K562 (cell line): ENCODE measurements at regions not wholly inside any gene's neighbourhood (a gene's known extent, or its start where the extent isn't known, plus 50 kb on each side); places are given as distances from the start of the nearest gene placed in this dataset.
"Not testable (repeated sequence)": the region's sequence is repeated elsewhere in the genome, so short reads cannot be mapped to it uniquely, and the experiment has no call there.

Source experiments
- BHLHE40 ChIP-seq: IDR thresholded peaks from 2 replicates; pipeline ENCODE4 v1.6.1; 2011; ENCODE audit warnings: low read length, improper control_type of control experiment
- BRD4 ChIP-seq: fragments of 200-600 bp; sonication (generic); IDR thresholded peaks from 2 replicates; pipeline ENCODE4 v1.6.1; 2017; ENCODE audit warnings: inconsistent platforms
- FIP1L1 ChIP-seq: fragments of 200-400 bp; formaldehyde crosslinking; IDR thresholded peaks from 2 replicates; pipeline ENCODE4 v1.6.1; 2018; ENCODE audit warnings: mild to moderate bottlenecking, low read depth, low read length; ENCODE audit not compliant: poor library complexity, severe bottlenecking
- SETDB1 ChIP-seq: IDR thresholded peaks from one replicate; pipeline ENCODE4 v1.6.1; 2012; ENCODE audit warnings: low read length, control low read depth, inconsistent platforms
- SMARCE1 ChIP-seq: fragments of 450-650 bp; IDR thresholded peaks from 2 replicates; pipeline ENCODE4 v1.7.1; 2016; ENCODE audit warnings: mild to moderate bottlenecking
- TF ChIP-seq, protein P1 (sequence below): fragments of 450-650 bp; IDR thresholded peaks from 2 replicates; pipeline ENCODE4 v1.6.1; 2016; ENCODE audit warnings: missing biosample characterization, missing genetic modification characterization
- TF ChIP-seq, protein P2 (sequence below): sonication (generic); formaldehyde crosslinking; IDR thresholded peaks from 2 replicates; pipeline ENCODE4 v1.9.0; 2022; ENCODE audit warnings: mild to moderate bottlenecking, missing genetic modification reagents

DNA sequence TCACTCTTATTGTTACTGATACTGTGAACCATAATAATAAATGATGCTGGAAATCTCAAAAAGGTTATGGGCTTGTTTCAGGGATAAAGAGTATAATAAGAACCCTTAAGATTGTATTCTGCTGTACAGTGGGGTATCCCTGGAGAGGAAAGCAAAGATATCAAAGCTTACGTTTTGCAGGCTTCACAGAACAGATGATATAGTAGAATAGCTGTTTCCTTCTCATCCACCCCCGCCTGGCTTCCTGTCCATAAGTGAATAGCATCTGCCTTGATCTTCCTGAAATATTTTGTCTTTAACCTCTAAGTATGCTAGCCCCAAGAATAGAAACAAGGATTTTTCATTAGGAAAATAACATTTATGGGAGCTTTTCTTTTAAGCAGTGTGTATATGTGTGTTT is 345.3 kb downstream of the SRGAP2C start:
- TF ChIP-seq, protein P1, sequence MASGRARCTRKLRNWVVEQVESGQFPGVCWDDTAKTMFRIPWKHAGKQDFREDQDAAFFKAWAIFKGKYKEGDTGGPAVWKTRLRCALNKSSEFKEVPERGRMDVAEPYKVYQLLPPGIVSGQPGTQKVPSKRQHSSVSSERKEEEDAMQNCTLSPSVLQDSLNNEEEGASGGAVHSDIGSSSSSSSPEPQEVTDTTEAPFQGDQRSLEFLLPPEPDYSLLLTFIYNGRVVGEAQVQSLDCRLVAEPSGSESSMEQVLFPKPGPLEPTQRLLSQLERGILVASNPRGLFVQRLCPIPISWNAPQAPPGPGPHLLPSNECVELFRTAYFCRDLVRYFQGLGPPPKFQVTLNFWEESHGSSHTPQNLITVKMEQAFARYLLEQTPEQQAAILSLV (tag), result not testable (repeated sequence)
- TF ChIP-seq SETDB1, BHLHE40, SMARCE1, BRD4, FIP1L1: not testable (repeated sequence)
- TF ChIP-seq, protein P2, sequence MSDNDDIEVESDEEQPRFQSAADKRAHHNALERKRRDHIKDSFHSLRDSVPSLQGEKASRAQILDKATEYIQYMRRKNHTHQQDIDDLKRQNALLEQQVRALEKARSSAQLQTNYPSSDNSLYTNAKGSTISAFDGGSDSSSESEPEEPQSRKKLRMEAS (CRISPR knock-in tag), result not testable (repeated sequence)
